B cell (primary cell): ENCODE measurements at regions not wholly inside any gene's neighbourhood (a gene's known extent, or its start where the extent isn't known, plus 50 kb on each side); places are given as distances from the start of the nearest gene placed in this dataset.

ENCODE experiments used
- ATAC-seq: fragments of 200-7000 bp; cut with Tn5 transposase; one replicate; pipeline ENCODE4 v1.10.0; 2021; ENCODE audit warnings: low read depth, mild to moderate bottlenecking, moderate number of reproducible peaks, moderate library complexity
- CTCF ChIA-PET: fragments of 350-600 bp; sonication (Branson Sonifier 250); formaldehyde crosslinking; loops from one replicate; lab custom pipeline; 2021; ENCODE audit warnings: antibody characterized with exemption, inconsistent platforms; lab: Charles Lee
- POLR2A ChIA-PET: fragments of 350-600 bp; sonication (Branson Sonifier 250); formaldehyde crosslinking; loops from one replicate; lab custom pipeline; 2021; ENCODE audit warnings: antibody characterized with exemption; lab: Charles Lee
- DNase-seq: peaks from one replicate; pipeline ENCODE4 v3.0.0; 2013
- H2AFZ ChIP-seq: 2 replicates; pipeline ENCODE4 v1.6.1; 2012; ENCODE audit warnings: mild to moderate bottlenecking, low read depth, low read length; ENCODE audit not compliant: insufficient read depth, poor library complexity, severe bottlenecking
- H3K27ac ChIP-seq, 2 donors: 1 replicate in 1 of 2; 2 replicates in 1 of 2; pipeline ENCODE4 v1.5.1; 2012 to 2013; ENCODE audit warnings: low read length in 2 of 2, mild to moderate bottlenecking in 2 of 2, moderate library complexity in 1 of 2
- H3K27me3 ChIP-seq, 4 experiments: fragments of 200-600 bp in 1 of 4; sonication (generic) in 1 of 4; replicated peaks in 1 of 4; 1 replicate in 2 of 4; 2 replicates in 2 of 4; pipeline versions ENCODE4 v1.6.1 to v1.7.0; 2013 to 2016; ENCODE audit warnings: low read length in 3 of 4, mild to moderate bottlenecking in 2 of 4, mixed read lengths in 1 of 4, moderate library complexity in 1 of 4; ENCODE audit not compliant: insufficient read depth in 4 of 4, control insufficient read depth in 3 of 4; ENCODE audit errors: control extremely low read depth in 1 of 4
- H3K36me3 ChIP-seq, 2 experiments: replicated peaks in 1 of 2; 1 replicate in 1 of 2; 2 replicates in 1 of 2; pipeline versions ENCODE4 v1.6.1 to v1.7.1; 2013; ENCODE audit warnings: low read length in 1 of 2; ENCODE audit not compliant: insufficient read depth in 2 of 2, control insufficient read depth in 1 of 2; ENCODE audit errors: control extremely low read depth in 1 of 2, extremely low read depth in 1 of 2
- H3K4me1 ChIP-seq, 2 donors: fragments of 200-600 bp in 1 of 2; sonication (generic) in 1 of 2; 1 replicate in 1 of 2; 2 replicates in 1 of 2; pipeline versions ENCODE4 v1.5.1 to v1.6.1; 2013 to 2017; ENCODE audit warnings: low read length in 2 of 2; ENCODE audit not compliant: control insufficient read depth in 2 of 2, insufficient read depth in 2 of 2
- H3K4me2 ChIP-seq: replicated peaks from 2 replicates; pipeline ENCODE3; 2012; ENCODE audit warnings: mild to moderate bottlenecking, low read depth, low read length; ENCODE audit not compliant: poor library complexity, severe bottlenecking
- H3K4me3 ChIP-seq, 5 experiments: fragments of 200-600 bp in 1 of 5; sonication (generic) in 1 of 5; 1 replicate in 3 of 5; 2 replicates in 2 of 5; pipeline versions ENCODE4 v1.5.1 to v1.7.0; 2011 to 2016; ENCODE audit warnings: low read length in 4 of 5, mild to moderate bottlenecking in 4 of 5, low read depth in 2 of 5, control low read depth in 1 of 5, moderate library complexity in 1 of 5; ENCODE audit not compliant: insufficient read depth in 1 of 5; ENCODE audit errors: control extremely low read depth in 1 of 5, extremely low read depth in 1 of 5
- H3K79me2 ChIP-seq: fragments of 200-600 bp; sonication (generic); one replicate; pipeline ENCODE4 v1.6.0; 2016; ENCODE audit warnings: low read length; ENCODE audit not compliant: control insufficient read depth, insufficient read depth
- H3K9ac ChIP-seq: fragments of 200-600 bp; sonication (generic); 2 replicates; pipeline ENCODE4 v1.6.1; 2017; ENCODE audit warnings: mild to moderate bottlenecking, low read length, moderate library complexity
- H3K9me3 ChIP-seq, 3 donors: one replicate each; pipeline versions ENCODE4 v1.6.1 to v1.7.1; 2013; ENCODE audit warnings: low read length in 2 of 3; ENCODE audit not compliant: control insufficient read depth in 2 of 3, insufficient read depth in 1 of 3; ENCODE audit errors: control extremely low read depth in 1 of 3
- H4K20me1 ChIP-seq: 2 replicates; pipeline ENCODE4 v1.6.0; 2012; ENCODE audit warnings: mild to moderate bottlenecking, low read length; ENCODE audit not compliant: insufficient read depth, control insufficient read depth, poor library complexity, severe bottlenecking
- H3K27ac Mint-ChIP-seq: one replicate; pipeline ENCODE4 v1.8.0; 2021; ENCODE audit warnings: mixed read lengths
- H3K27me3 Mint-ChIP-seq: one replicate; pipeline ENCODE4 v1.8.0; 2021; ENCODE audit warnings: mixed read lengths
- H3K4me1 Mint-ChIP-seq: one replicate; pipeline ENCODE4 v1.8.0; 2021; ENCODE audit warnings: mixed read lengths
- H3K4me3 Mint-ChIP-seq: one replicate; pipeline ENCODE4 v1.8.0; 2021; ENCODE audit warnings: mixed read lengths
- H3K9me3 Mint-ChIP-seq: one replicate; pipeline ENCODE4 v1.8.0; 2022; ENCODE audit warnings: mixed read lengths; ENCODE audit not compliant: insufficient read depth
- EZH2 ChIP-seq: IDR thresholded peaks from 2 replicates; pipeline ENCODE4 v1.6.1; 2012; ENCODE audit warnings: borderline replicate concordance, low read depth, mild to moderate bottlenecking, moderate library complexity, low read length; ENCODE audit not compliant: insufficient read depth, poor library complexity, severe bottlenecking
- WGBS: methylation state at CpG from one replicate; pipeline ENCODE4 v1.1.5; 2013; ENCODE audit warnings: missing lambda C conversion rate; ENCODE audit not compliant: insufficient coverage; 5-methylcytosine and 5-hydroxymethylcytosine counted together
- intact Hi-C: fragments of 100-400 bp; cut with micrococcal nuclease; formaldehyde crosslinking; loops from one replicate; pipeline ENCODE4 v1.10.0; 2022
- TF ChIP-seq, protein P1 (sequence below): fragments of 200-600 bp; IDR thresholded peaks from one replicate; pipeline ENCODE4 v1.8.0; 2022; ENCODE audit warnings: antibody characterized with exemption, mild to moderate bottlenecking

DNA sequence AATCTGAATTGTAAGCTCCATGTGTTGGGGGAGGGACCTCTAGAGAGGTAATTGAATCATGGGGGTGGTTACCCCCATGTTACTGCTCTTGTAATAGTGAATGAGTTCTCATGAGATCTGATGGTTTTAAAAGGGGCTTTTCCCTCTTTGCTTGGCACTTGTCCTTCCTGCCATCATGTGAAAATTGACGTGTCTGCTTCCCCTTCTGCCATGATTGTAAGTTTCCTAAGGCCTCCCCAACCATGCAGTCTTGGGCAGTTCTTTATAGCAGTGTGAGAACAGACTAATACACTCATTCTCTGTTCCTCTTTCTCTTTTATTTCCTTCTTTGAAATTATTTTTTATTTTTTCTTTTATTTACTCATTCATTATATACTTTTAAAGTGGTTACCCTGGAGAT lies 239.4 kb downstream of the CSNK2A3 start:
- Histone ChIP-seq H3K4me1 (no peaks in the 10 kb centered on the region), H3K4me2 (no peak overlapping the region), H2AFZ (no peak overlapping the region), H3K9ac (no peak overlapping the region), H4K20me1 (no peaks in the 10 kb centered on the region), H3K36me3 (no peaks in the 10 kb centered on the region), H3K27me3 (peaks cover 0 to 2% (median 0%) of the 10 kb centered on the region in 4 experiments), H3K79me2 (no peaks in the 10 kb centered on the region), H3K27ac (no peak overlapping the region), H3K9me3 (peaks cover 2 to 5% (median 3%) of the 10 kb centered on the region in 3 donors), H3K4me3 (no peak overlapping the region)
- Mint-ChIP-seq H3K9me3 (peaks cover 7% of the 10 kb centered on the region), H3K27ac (no peak overlapping the region), H3K27me3 (peaks cover 10% of the 10 kb centered on the region), H3K4me1 (no peaks in the 10 kb centered on the region), H3K4me3 (no peak overlapping the region)
- ChIA-PET POLR2A (no interaction called here), CTCF (no interaction called here)
- intact Hi-C loops, result no loop called here
- DNase-seq (no peak), ATAC-seq (no peak)
- TF ChIP-seq, protein P1, sequence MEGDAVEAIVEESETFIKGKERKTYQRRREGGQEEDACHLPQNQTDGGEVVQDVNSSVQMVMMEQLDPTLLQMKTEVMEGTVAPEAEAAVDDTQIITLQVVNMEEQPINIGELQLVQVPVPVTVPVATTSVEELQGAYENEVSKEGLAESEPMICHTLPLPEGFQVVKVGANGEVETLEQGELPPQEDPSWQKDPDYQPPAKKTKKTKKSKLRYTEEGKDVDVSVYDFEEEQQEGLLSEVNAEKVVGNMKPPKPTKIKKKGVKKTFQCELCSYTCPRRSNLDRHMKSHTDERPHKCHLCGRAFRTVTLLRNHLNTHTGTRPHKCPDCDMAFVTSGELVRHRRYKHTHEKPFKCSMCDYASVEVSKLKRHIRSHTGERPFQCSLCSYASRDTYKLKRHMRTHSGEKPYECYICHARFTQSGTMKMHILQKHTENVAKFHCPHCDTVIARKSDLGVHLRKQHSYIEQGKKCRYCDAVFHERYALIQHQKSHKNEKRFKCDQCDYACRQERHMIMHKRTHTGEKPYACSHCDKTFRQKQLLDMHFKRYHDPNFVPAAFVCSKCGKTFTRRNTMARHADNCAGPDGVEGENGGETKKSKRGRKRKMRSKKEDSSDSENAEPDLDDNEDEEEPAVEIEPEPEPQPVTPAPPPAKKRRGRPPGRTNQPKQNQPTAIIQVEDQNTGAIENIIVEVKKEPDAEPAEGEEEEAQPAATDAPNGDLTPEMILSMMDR, result no peak
- TF ChIP-seq EZH2, result no peak
- WGBS, result 40% methylated on average over 1 of the region's 1 CpG

DNA sequence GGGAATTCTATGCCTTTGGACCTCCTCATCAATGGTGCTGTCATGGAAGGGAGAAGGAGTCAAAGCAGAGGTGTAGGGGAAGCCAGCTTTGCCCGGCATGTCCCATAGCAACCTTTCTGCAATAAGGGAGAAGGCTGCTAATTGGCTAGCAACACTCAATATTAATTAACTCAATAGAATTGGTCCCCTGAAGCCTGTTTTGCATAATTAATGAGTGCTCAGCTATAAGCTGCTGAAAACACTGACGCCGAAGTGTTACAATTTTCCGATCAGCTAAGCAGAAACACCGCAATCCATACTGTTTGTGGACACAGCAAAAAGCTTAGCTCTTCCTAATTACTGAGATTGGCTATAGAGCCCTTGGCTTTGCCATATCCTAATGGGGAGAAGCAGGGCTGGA lies 245.0 kb downstream of the CSNK2A3 start:
- H2AFZ ChIP-seq, result no peak overlapping the region
- H4K20me1 ChIP-seq, result no peaks in the 10 kb centered on the region
- no peak for TF ChIP-seq EZH2
- TF ChIP-seq, protein P1, result no peak
- POLR2A ChIA-PET, result no interaction called here
- no peak overlapping the region for H3K4me3 Mint-ChIP-seq
- H3K27me3 Mint-ChIP-seq, result peaks cover 17% of the 10 kb centered on the region
- no peak overlapping the region for H3K27ac Mint-ChIP-seq
- DNase-seq (no peak), ATAC-seq (no peak)
- H3K9me3 Mint-ChIP-seq, result no peaks in the 10 kb centered on the region
- no peaks in the 10 kb centered on the region for H3K4me1 Mint-ChIP-seq
- no peak overlapping the region for H3K27ac ChIP-seq
- no peaks in the 10 kb centered on the region for H3K36me3 ChIP-seq
- no peak overlapping the region for H3K4me2 ChIP-seq
- intact Hi-C loops, result no loop called here
- peaks cover 0 to 7% (median 0%) of the 10 kb centered on the region in 4 experiments for H3K27me3 ChIP-seq
- H3K4me1 ChIP-seq, result no peaks in the 10 kb centered on the region
- no peak overlapping the region for H3K9ac ChIP-seq
- no peak overlapping the region for H3K4me3 ChIP-seq
- no peaks in the 10 kb centered on the region for H3K79me2 ChIP-seq
- CTCF ChIA-PET, result no interaction called here
- 98% methylated on average over 4 of the region's 5 CpGs for WGBS
- H3K9me3 ChIP-seq, result peaks cover 0 to 2% (median 0%) of the 10 kb centered on the region in 3 donors
